ENCODE measurements at regions not wholly inside any gene's neighbourhood (a gene's known extent, or its start where the extent isn't known, plus 50 kb on each side); places are given as distances from the start of the nearest gene placed in this dataset.
"Not testable (repeated sequence)": the region's sequence is repeated elsewhere in the genome, so short reads cannot be mapped to it uniquely, and the experiment has no call there.

- DNase-seq: not testable (repeated sequence)
These were observed 277.3 kb upstream of the ST8SIA4 start for GRCh38 chr5:101180365-101180764.

DNA sequence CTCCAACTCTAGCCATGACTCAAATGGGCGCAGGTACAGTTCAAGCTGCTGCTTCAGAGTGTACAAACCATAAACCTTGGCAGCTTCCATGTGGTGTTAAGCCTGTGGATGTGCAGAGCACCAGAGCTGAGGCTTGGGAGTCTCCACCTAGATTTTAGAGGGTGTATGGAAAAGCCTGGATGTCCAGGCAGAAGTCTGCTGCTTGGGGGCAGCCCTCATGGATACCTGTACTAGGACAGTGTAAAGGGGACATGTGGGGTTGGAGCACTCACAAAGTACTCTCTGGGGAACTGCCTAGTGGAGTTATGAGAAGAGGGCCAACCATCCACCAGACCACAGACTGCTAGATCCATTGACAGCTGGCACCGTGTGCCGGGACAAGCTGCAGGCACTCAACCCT lies 273.5 kb upstream of the ST8SIA4 start:
- DNase-seq: no peak

DNA sequence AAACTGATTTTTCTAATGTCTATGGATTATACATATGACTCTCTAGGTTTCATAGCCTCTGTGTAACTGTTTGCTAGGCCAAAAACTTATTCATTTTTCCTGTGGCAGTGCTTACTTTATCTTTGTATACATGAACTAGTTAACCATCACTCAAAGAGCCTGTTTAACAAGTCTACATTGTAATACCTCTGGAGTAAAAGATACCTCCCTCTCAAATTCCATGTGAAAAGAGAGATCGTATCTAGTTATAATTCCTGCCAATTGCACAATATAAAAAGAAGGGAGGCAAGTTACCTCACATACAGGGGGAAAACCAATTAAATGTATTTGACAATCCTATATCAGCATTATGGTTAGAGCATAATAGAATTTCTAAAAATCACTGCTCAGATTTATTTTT lies 271.9 kb upstream of the ST8SIA4 start:
- DNase-seq: no peak

DNA sequence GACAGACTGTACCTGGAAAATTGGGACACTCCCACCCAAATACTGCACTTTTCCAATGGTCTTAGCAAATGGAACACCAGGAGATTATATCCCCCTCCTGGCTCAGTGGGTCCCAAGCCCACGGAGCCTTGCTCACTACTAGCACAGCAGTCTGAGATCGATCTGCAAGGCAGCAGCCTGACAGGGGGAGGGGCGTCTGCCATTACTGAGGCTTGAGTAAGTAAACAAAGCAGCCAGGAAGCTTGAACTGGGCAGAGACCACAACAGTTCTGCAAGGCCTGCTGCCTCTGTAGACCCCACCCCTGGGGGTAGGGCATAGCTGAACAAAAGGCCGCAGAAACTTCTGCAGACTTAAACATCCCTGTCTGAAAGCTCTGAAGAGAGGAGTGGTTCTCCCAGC lies 260.0 kb upstream of the ST8SIA4 start:
- DNase-seq: no peak

DNA sequence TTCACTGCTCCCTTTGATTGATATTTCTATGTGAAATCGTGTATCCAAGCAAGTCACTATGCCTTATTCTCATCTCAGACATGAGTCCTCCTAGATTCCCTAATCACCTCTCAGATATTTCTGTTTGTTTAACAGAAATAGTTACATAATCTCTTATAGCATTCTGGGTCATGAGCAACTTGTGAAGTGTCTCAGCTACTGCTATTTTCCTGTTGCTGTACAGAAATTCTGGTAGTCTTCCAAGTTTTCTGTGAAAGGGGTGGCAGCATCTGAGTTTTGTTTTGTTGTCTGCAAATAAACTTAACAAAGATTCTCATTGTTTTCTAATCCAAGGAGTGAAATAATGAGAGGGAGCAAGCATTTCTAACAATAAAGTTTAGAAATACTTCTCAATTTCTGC lies 256.9 kb upstream of the ST8SIA4 start:
- DNase-seq: no peak

- no peak for DNase-seq
These were observed 255.9 kb upstream of the ST8SIA4 start for GRCh38 chr5:101159006-101159405.

- DNase-seq: no peak
These were observed 250.4 kb upstream of the ST8SIA4 start for GRCh38 chr5:101153526-101153925.

DNA sequence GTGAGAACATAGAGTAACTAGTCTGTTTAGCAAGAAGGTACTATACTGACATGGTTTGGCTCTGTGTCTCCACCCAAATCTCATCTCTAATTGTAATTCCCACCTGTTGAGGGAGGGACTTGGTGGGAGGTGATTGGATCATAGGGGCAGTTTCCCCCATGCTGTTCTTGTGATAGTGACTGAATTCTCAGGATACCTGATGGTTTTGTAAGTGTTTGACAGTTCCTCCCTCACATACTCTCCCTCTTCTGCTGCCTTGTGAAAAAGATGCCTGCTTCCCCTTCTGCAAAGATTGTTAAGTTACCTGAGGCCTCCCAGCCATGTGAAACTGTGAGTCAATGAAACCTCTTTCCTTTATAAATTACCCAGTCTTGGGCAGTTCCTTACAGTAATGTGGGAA lies 240.4 kb upstream of the ST8SIA4 start:
- DNase-seq: no peak

DNA sequence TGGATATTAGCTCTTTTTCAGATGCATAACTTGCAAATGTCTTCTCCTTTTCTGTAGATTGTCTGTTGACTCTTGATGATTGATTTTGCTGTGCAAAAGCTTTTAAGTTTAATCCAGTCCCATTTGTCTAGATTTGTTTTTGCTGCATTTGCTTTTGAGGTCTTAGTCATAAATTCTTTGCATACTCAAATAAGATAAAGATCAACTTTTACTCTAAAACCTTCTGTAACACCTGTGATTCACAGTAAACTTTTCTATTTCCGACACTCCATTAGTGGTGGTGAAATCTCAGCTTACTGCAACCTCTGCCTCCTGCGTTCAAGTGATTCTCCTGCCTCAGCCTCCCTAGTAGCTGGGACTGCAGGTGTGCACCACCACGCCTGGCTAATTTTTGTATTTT lies 239.0 kb upstream of the ST8SIA4 start:
- DNase-seq: no peak

DNA sequence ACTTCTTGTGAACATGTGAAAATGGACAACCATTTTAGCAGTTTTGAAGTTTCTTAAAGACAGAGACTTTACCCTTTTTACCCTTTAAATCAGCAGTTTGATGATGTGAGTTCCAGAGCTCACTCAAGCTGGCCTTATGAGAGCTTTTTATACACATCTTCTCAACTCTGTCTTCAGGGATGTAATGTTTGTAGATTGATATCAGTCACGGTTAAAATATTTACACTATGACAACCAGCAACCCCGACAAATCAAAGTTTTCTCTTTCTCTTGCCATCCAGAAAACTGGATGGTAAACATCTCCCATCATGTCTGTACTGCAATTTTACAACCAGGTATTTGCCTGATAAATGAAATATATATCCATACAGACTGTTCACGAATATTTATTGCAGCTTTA lies 233.4 kb upstream of the ST8SIA4 start:
- DNase-seq: no peak

- no peak for DNase-seq
These were observed 220.3 kb upstream of the ST8SIA4 start for GRCh38 chr5:101123363-101123762.

- no peak for DNase-seq
These were observed 209.6 kb upstream of the ST8SIA4 start for GRCh38 chr5:101112645-101113044.

- no peak for DNase-seq
These were observed 200.8 kb upstream of the ST8SIA4 start for GRCh38 chr5:101103874-101104273.

GRCh38 chr5:101102506-101102905 lies 199.4 kb upstream of the ST8SIA4 start:
- no peak for DNase-seq

GRCh38 chr5:101091902-101092301 lies 188.8 kb upstream of the ST8SIA4 start:
- no peak for DNase-seq

DNA sequence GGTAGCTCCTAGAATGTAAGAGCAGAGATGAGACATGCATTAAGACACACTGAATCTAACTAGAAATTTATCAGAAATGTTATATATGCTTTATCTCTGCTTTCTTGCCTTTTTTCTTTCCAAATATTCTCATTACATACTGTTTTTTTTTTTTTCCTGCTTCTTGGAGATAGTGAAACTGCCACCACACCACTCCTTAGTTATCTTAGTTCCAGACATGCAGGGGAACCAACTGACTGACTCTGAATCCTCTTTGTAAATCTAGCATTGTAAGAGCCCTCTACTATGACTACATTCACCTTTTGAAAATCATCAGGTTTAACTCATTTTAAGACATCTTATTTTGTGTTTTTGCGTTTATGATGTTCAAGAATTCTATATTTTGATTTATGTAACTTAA lies 181.3 kb upstream of the ST8SIA4 start:
- no peak for DNase-seq

DNA sequence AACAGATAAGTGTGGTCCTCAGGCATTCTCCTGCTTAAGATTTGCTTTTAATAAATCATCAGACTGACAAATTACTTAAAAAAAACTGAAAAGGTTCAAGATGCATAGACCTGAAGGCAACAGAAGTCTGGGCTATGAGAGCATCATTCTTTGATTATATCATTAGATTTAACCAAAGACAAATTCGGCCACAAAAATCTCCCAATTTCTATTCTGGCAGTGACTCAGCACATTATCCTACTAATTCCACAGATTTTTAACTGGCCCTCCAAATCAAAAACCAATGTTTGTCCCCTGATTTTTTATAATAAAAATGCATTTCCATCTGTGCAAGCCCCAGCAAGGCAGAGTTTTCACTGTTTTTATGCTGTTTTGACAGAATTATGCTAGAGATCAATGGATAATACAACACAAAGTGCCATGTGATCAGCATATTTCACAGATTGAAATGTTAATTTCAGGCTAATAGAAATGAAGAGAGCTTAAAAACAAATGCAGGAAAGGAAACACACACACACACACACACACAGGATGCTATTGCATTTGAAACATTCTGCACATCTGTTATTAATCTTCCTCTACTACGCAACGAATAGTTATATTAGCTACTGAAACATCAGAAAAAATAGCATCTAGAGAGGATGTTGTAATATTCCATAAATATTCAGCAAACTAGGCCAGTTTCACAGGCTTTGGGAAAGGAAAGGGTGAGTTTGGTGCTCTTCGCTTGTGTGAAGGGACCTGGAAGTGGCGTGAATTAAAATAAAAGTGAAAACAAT lies 177.6 kb upstream of the ST8SIA4 start:
- no peak for DNase-seq

- no peak for DNase-seq
These were observed 165.2 kb upstream of the ST8SIA4 start for GRCh38 chr5:101068298-101068697.

DNA sequence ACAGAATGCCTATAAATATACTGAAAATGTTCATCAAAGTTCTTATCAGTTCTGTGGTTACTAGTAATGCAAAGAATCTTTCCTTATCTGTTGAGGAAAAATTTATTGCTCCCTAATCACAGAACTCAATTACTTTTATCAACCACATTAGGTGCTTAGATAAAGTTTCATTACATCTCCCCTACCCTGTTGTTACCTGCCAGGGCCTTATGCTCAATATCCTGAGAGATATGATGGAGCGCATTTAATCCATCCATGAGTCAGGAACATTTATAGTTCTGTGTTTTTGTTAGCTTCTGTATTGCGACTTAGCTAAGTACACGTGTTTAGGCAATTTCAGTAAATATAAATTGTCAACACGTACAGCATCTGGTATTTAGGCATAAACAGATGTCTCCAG lies 164.3 kb upstream of the ST8SIA4 start:
- no peak for DNase-seq

- DNase-seq: no peak
These were observed 159.8 kb upstream of the ST8SIA4 start for GRCh38 chr5:101062902-101063301.

- DNase-seq: no peak
These were observed 144.1 kb upstream of the ST8SIA4 start for GRCh38 chr5:101047181-101047580.

GRCh38 chr5:101045689-101046088 lies 142.6 kb upstream of the ST8SIA4 start:
- no peak for DNase-seq

GRCh38 chr5:101040002-101040401 lies 136.9 kb upstream of the ST8SIA4 start:
- not testable (repeated sequence) for DNase-seq

DNA sequence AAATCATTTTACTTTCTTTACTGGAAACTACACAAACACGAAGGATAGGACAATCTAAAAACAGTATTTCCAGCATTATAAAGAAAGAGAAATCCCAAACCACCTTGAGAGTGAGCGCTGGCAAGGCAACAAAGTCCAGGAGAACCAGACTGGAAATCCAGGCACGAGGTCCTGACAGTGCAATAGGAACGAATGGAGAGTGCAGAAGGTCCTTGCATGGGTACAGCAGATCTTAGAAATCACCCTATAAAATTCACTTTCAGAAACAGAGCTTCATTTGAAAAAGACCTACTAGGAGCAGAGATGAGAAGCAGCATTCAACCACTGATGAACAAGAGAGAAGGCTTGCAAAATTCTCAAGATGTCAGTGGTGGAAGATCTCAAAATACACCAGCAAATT lies 133.7 kb upstream of the ST8SIA4 start:
- no peak for DNase-seq

- DNase-seq: no peak
These were observed 132.3 kb upstream of the ST8SIA4 start for GRCh38 chr5:101035425-101035824.
